ENCODE measurements at regions not wholly inside any gene's neighbourhood (a gene's known extent, or its start where the extent isn't known, plus 50 kb on each side); places are given as distances from the start of the nearest gene placed in this dataset.

- TF ChIP-seq CTCF (conservative IDR thresholded peaks at IDR 0.05; ENCODE audit: low read depth, low read length) (no peak), EZH2 (IDR thresholded peaks at IDR 0.05; ENCODE audit: borderline replicate concordance, low read depth, low read length, poor library complexity, severe bottlenecking) (no peak)
Measured at GRCh38 chr10:3293581-3294431, 121.2 kb upstream of the PITRM1 start.

Measured in A673 (cell line).